OCI-LY3 (cell line): ENCODE measurements at regions not wholly inside any gene's neighbourhood (a gene's known extent, or its start where the extent isn't known, plus 50 kb on each side); places are given as distances from the start of the nearest gene placed in this dataset.

Source experiments
- H2AFZ ChIP-seq: fragments of 200-600, 300-600 bp; shearing (Covaris generic); 2 replicates; pipeline ENCODE4 v1.6.0; 2014; ENCODE audit warnings: antibody characterized with exemption, low read depth, low read length
- H3K27ac ChIP-seq: fragments of 200-600, 300-600 bp; sonication (generic); 2 replicates; pipeline ENCODE4 v1.5.1; 2014; ENCODE audit warnings: mild to moderate bottlenecking, low read length, moderate library complexity, mixed read lengths
- H3K27me3 ChIP-seq: fragments of 200-600, 300-600 bp; sonication (generic); 2 replicates; pipeline ENCODE4 v1.6.1; 2014; ENCODE audit warnings: low read depth, low read length, mixed read lengths
- H3K36me3 ChIP-seq: fragments of 200-600, 300-600 bp; sonication (generic); replicated peaks from 2 replicates; pipeline ENCODE3; 2014; ENCODE audit warnings: low read depth, low read length, mixed read lengths
- H3K4me1 ChIP-seq: fragments of 300-600, 200-600 bp; sonication (generic); 2 replicates; pipeline ENCODE4 v1.6.1; 2014; ENCODE audit warnings: low read length, mixed read lengths
- H3K4me2 ChIP-seq: fragments of 200-600, 300-600 bp; sonication (generic); 2 replicates; pipeline ENCODE4 v1.6.1; 2014; ENCODE audit warnings: low read length, mixed read lengths
- H3K4me3 ChIP-seq: fragments of 300-600, 200-600 bp; sonication (generic); 2 replicates; pipeline ENCODE4 v1.5.1; 2014; ENCODE audit warnings: antibody characterized with exemption, mild to moderate bottlenecking, low read length, moderate library complexity
- H3K79me2 ChIP-seq: fragments of 300-600, 200-600 bp; shearing (Covaris generic); 2 replicates; pipeline ENCODE4 v1.6.1; 2014; ENCODE audit warnings: mild to moderate bottlenecking, low read length, mixed read lengths
- H3K9ac ChIP-seq: fragments of 300-600, 200-600 bp; shearing (Covaris generic); 2 replicates; pipeline ENCODE4 v1.6.0; 2014; ENCODE audit warnings: mild to moderate bottlenecking, low read length, moderate library complexity
- H3K9me3 ChIP-seq: fragments of 200-600, 300-600 bp; shearing (Covaris generic); 2 replicates; pipeline ENCODE4 v1.6.1; 2014; ENCODE audit warnings: low read length, mixed read lengths; ENCODE audit not compliant: insufficient read depth
- H4K20me1 ChIP-seq: fragments of 200-600, 300-600 bp; sonication (generic); 2 replicates; pipeline ENCODE4 v1.6.1; 2016; ENCODE audit warnings: low read length, mixed read lengths; ENCODE audit not compliant: insufficient read depth
- EZH2phosphoT487 ChIP-seq: fragments of 200-600 bp; shearing (Covaris generic); IDR thresholded peaks from 2 replicates; pipeline ENCODE4 v1.6.1; 2018; ENCODE audit warnings: antibody characterized with exemption, mixed run types, low read depth
- TF ChIP-seq, protein P1 (sequence below): fragments of 200-600, 300-600 bp; sonication (generic); IDR thresholded peaks from 2 replicates; pipeline ENCODE4 v1.5.1; 2014; ENCODE audit warnings: antibody characterized with exemption, low read length, low read depth

DNA sequence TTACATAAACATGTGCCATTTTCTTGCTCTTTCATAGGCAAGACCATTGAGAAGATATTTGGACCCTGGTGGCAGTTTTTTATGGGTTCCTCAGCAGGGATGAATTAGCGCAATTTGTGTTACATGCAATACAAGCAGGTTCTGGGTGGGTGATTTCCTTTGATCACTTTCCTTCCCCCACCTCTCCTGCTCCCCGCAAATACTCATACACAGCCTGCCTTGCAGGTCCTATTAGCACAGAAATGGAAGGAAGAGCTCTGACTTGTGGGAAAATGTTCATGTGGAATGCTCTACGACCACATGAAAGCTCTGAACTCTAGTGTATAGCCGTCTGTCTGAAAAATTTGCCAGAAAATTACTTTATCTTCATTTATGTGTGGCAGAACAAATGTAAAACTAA is 361.0 kb upstream of the FAT1 start:
- H3K79me2 ChIP-seq, result no peaks in the 10 kb centered on the region

DNA sequence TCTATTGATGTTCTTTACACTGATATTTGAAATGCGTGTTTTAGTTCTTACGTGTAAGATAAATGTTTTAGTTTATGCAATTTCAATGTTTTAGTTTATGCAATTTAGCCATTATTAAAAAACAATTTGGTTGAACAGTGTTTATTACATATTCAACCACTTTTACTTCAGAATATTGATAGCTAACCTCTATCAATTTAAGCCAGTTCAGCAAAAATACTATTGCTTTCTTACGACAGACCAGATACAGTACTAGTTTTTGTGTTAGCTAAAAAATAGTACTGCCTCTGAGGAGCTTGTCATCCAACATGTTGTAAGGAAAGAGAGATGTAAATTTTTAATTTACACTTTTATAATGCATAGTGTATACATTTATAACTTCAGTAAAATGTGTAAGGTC is 361.7 kb upstream of the FAT1 start:
- TF ChIP-seq, protein P1, sequence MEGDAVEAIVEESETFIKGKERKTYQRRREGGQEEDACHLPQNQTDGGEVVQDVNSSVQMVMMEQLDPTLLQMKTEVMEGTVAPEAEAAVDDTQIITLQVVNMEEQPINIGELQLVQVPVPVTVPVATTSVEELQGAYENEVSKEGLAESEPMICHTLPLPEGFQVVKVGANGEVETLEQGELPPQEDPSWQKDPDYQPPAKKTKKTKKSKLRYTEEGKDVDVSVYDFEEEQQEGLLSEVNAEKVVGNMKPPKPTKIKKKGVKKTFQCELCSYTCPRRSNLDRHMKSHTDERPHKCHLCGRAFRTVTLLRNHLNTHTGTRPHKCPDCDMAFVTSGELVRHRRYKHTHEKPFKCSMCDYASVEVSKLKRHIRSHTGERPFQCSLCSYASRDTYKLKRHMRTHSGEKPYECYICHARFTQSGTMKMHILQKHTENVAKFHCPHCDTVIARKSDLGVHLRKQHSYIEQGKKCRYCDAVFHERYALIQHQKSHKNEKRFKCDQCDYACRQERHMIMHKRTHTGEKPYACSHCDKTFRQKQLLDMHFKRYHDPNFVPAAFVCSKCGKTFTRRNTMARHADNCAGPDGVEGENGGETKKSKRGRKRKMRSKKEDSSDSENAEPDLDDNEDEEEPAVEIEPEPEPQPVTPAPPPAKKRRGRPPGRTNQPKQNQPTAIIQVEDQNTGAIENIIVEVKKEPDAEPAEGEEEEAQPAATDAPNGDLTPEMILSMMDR, result no peak
- TF ChIP-seq EZH2phosphoT487, result no peak
- Histone ChIP-seq H3K36me3 (no peaks in the 10 kb centered on the region), H3K4me2 (no peak overlapping the region), H3K27ac (no peak overlapping the region), H3K79me2 (no peaks in the 10 kb centered on the region), H3K4me1 (no peaks in the 10 kb centered on the region), H2AFZ (no peak overlapping the region), H4K20me1 (no peaks in the 10 kb centered on the region), H3K27me3 (no peaks in the 10 kb centered on the region), H3K4me3 (no peak overlapping the region), H3K9me3 (no peaks in the 10 kb centered on the region), H3K9ac (no peak overlapping the region)

More for the DNA sequence above, 361.0 kb upstream of the FAT1 start:
- Histone ChIP-seq H4K20me1 (no peaks in the 10 kb centered on the region), H3K4me3 (no peak overlapping the region), H3K4me2 (no peak overlapping the region), H3K27ac (no peak overlapping the region), H3K9me3 (no peaks in the 10 kb centered on the region), H3K27me3 (no peaks in the 10 kb centered on the region), H3K4me1 (no peaks in the 10 kb centered on the region), H3K36me3 (no peaks in the 10 kb centered on the region), H3K9ac (no peak overlapping the region), H2AFZ (no peak overlapping the region)
- TF ChIP-seq EZH2phosphoT487, result no peak
- TF ChIP-seq, protein P1, result no peak

DNA sequence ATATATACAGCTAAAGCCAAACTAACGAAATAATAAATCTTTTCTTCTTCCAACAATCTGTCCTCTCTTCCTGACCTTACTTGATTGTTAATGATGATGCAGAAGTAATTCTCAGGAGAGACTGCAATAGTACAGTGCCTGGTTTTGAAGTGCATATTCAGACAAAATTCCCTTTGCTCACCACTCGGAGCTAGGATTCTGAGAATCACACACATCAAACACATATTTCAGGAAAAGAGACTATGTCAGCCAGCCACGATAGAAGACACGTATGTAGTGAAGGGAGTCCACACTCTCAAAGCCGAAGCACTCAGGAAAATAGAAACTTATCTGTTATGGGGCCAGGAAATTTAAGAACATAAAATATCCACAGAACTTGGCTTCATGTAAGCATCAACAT is 362.5 kb upstream of the FAT1 start:
- no peaks in the 10 kb centered on the region for H3K9me3 ChIP-seq
- no peak overlapping the region for H3K9ac ChIP-seq
- H3K79me2 ChIP-seq, result no peaks in the 10 kb centered on the region
- no peak overlapping the region for H2AFZ ChIP-seq
- no peaks in the 10 kb centered on the region for H3K27me3 ChIP-seq
- H3K27ac ChIP-seq, result no peak overlapping the region
- no peak overlapping the region for H3K4me3 ChIP-seq
- TF ChIP-seq, protein P1, result no peak
- TF ChIP-seq EZH2phosphoT487, result no peak
- no peaks in the 10 kb centered on the region for H4K20me1 ChIP-seq
- H3K4me2 ChIP-seq, result no peak overlapping the region
- no peaks in the 10 kb centered on the region for H3K36me3 ChIP-seq
- H3K4me1 ChIP-seq, result no peaks in the 10 kb centered on the region

DNA sequence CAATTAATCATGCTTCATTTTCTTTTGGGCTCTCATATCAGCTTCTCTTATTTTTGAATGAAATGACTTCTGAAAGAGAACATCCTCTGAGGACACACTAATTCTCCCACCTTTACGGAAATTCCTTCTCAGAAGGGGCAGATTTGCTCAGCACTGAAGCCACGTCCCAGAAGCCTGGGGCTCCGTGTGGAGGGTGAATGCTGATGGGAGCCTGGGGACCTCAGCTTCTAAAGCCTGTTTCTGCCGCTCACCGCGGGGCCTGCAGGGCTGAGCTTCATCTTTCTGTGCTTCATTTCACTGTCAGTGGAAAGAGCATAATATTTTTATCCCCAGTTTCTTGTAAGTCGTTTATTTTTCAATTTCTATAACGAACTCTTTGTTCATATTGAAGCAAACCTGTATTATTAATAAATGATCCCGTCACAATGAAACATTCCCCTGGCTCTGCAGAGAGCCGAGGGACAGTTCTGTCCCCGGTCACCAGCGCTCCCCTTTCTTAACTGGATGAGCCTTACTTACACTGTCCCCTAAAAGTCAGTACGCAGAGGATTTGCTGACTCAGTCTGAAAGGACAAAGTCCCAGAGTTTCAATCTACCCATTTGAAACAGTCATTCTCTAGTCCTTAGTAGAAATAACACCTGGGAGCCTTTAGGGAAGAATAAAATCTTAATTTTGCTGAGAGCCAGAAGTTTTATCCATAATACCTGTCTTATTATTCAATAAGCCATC is 364.6 kb upstream of the FAT1 start:
- H3K4me1 ChIP-seq, result no peaks in the 10 kb centered on the region
- no peaks in the 10 kb centered on the region for H3K27me3 ChIP-seq
- no peaks in the 10 kb centered on the region for H3K36me3 ChIP-seq
- TF ChIP-seq, protein P1, result no peak
- TF ChIP-seq EZH2phosphoT487, result no peak
- no peaks in the 10 kb centered on the region for H3K79me2 ChIP-seq
- no peak overlapping the region for H3K9ac ChIP-seq
- no peak overlapping the region for H3K27ac ChIP-seq
- no peak overlapping the region for H2AFZ ChIP-seq
- H3K4me3 ChIP-seq, result no peak overlapping the region
- no peaks in the 10 kb centered on the region for H4K20me1 ChIP-seq
- no peak overlapping the region for H3K4me2 ChIP-seq
- no peaks in the 10 kb centered on the region for H3K9me3 ChIP-seq
